ENCODE measurements at regions not wholly inside any gene's neighbourhood (a gene's known extent, or its start where the extent isn't known, plus 50 kb on each side); places are given as distances from the start of the nearest gene placed in this dataset.

DNA sequence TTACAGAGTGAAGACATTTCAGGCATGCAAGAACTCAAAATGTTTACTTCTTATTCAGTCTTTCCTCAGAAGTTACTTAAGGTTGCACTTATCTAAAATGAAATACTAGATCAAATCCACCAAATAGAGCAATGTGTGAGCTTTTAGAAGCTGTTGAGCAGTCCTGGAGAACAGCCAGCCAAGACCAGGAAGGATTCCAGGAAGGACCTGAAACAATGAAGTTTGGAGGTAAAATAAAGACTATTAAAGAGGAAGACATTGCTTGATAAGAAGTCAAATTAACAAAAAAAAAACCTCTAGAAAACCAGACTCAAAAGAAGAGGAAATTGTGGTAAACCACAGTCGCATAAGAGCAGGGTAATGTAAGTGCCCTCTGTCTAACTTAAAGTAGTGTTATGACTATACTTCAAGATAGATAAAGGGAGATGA is 156.2 kb upstream of the S1PR3 start:
- intact Hi-C loops (cut with micrococcal nuclease), result no loop called here
- no peaks in the 10 kb centered on the region for H3K9me1 ChIP-seq (replicated peaks; ENCODE audit: control insufficient read depth, extremely low read depth, insufficient read depth, low read length)
- no peaks in the 10 kb centered on the region for H3K79me2 ChIP-seq (ENCODE audit: control insufficient read depth, insufficient read depth, low read length)
- H3K9ac ChIP-seq (replicated peaks; ENCODE audit: extremely low read depth, insufficient read depth, low read length), result no peak overlapping the region
- H3K9me3 ChIP-seq (replicated peaks; ENCODE audit: control insufficient read depth, insufficient read depth, low read length), result no peaks in the 10 kb centered on the region
- ChIA-PET CTCF (interaction anchor here (1.2 to 1.6 kb wide), 3 partner anchors 11 to 43 kb away, joined by 3 to 5 read pairs (median 3); no protein-coding TSS in a partner anchor), POLR2A (interaction anchor here (0.7 kb wide), 1 partner anchor 87 kb away, joined by 4 read pairs; no protein-coding TSS in a partner anchor)
- BruUV-seq (replicated peaks), result no TSS peak
- FAIRE-seq (peak; percentile 83), DNase-seq (ENCODE audit: low read depth, low spot score) (peak; percentile 45)
- no peaks in the 10 kb centered on the region for H3K27me3 ChIP-seq (ENCODE audit: control insufficient read depth in 2 of 2, insufficient read depth in 2 of 2, low read length in 2 of 2)
- no peaks in the 10 kb centered on the region for H3K36me3 ChIP-seq (ENCODE audit: control insufficient read depth in 2 of 2, extremely low read depth in 1 of 2, insufficient read depth in 2 of 2, low read length in 2 of 2)
- TF ChIP-seq POLR2A (IDR thresholded peaks at IDR 0.05; ENCODE audit: low read depth, low read length) (no peak), POLR2AphosphoS5 (IDR thresholded peaks at IDR 0.05; ENCODE audit: insufficient read depth, low read depth, low read length) (no peak), GATA2 (IDR thresholded peaks at IDR 0.05; ENCODE audit: insufficient read depth, insufficient read length, low read depth, low read length) (peak; percentile 73), JUN (IDR thresholded peaks at IDR 0.05; ENCODE audit: borderline replicate concordance, insufficient read depth, insufficient read length, low read depth) (no peak), FOS (IDR thresholded peaks at IDR 0.05; ENCODE audit: borderline replicate concordance, insufficient read depth, low read length) (peak; percentile 11), EZH2 (IDR thresholded peaks at IDR 0.05; ENCODE audit: borderline replicate concordance, low read depth, low read length, severe bottlenecking) (no peak), MYC (IDR thresholded peaks at IDR 0.05; ENCODE audit: low read depth, low read length) (no peak)
- TF ChIP-seq, protein P1, sequence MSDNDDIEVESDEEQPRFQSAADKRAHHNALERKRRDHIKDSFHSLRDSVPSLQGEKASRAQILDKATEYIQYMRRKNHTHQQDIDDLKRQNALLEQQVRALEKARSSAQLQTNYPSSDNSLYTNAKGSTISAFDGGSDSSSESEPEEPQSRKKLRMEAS (IDR thresholded peaks at IDR 0.05; ENCODE audit: insufficient read depth, insufficient read length), result no peak
- TF ChIP-seq, protein P2, sequence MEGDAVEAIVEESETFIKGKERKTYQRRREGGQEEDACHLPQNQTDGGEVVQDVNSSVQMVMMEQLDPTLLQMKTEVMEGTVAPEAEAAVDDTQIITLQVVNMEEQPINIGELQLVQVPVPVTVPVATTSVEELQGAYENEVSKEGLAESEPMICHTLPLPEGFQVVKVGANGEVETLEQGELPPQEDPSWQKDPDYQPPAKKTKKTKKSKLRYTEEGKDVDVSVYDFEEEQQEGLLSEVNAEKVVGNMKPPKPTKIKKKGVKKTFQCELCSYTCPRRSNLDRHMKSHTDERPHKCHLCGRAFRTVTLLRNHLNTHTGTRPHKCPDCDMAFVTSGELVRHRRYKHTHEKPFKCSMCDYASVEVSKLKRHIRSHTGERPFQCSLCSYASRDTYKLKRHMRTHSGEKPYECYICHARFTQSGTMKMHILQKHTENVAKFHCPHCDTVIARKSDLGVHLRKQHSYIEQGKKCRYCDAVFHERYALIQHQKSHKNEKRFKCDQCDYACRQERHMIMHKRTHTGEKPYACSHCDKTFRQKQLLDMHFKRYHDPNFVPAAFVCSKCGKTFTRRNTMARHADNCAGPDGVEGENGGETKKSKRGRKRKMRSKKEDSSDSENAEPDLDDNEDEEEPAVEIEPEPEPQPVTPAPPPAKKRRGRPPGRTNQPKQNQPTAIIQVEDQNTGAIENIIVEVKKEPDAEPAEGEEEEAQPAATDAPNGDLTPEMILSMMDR (IDR thresholded peaks at IDR 0.05; ENCODE audit: extremely low read depth in 1 of 2, insufficient read depth in 1 of 2, low read depth in 1 of 2, low read length in 2 of 2), result no peak
- H2AFZ ChIP-seq (ENCODE audit: low read depth, low read length), result no peak overlapping the region
- H4K20me1 ChIP-seq (replicated peaks; ENCODE audit: control insufficient read depth, extremely low read depth, insufficient read depth, low read length), result no peaks in the 10 kb centered on the region
- H3K4me2 ChIP-seq (ENCODE audit: insufficient read depth, low read length), result peak overlapping the region; percentile 4
- H3K27ac ChIP-seq (ENCODE audit: insufficient read depth, low read depth, low read length), result no peak overlapping the region
- H3K4me3 ChIP-seq (replicated peaks in 1 of 3; ENCODE audit: insufficient read depth in 1 of 3, low read depth in 1 of 3, low read length in 3 of 3), result no peak overlapping the region
- peaks cover 12% of the 10 kb centered on the region for H3K4me1 ChIP-seq (ENCODE audit: control insufficient read depth, extremely low read depth, insufficient read depth, low read length)
- dilution Hi-C loops (cut with MboI; ENCODE audit: extremely low pct_ligation_motif_present, low sequenced_read_pairs), result no loop called here

Measured in endothelial cell of umbilical vein (primary cell).